H1 (cell line): ENCODE measurements at regions not wholly inside any gene's neighbourhood (a gene's known extent, or its start where the extent isn't known, plus 50 kb on each side); places are given as distances from the start of the nearest gene placed in this dataset.

Experiments
- ASH2L ChIP-seq: fragments of 200-600, 300-600 bp; sonication (generic); IDR thresholded peaks from one replicate; pipeline ENCODE4 v1.7.1; 2017; ENCODE audit warnings: low read length
- BACH1 ChIP-seq: IDR thresholded peaks from 2 replicates; pipeline ENCODE4 v1.6.1; 2012; ENCODE audit warnings: low read length, improper control_type of control experiment
- BRCA1 ChIP-seq: IDR thresholded peaks from 2 replicates; pipeline ENCODE4 v1.6.1; 2012; ENCODE audit warnings: low read depth, low read length, improper control_type of control experiment
- CBX8 ChIP-seq: fragments of 300-800, 300-1000 bp; sonication (generic); IDR thresholded peaks from 2 replicates; pipeline ENCODE4 v1.7.1; 2016; ENCODE audit warnings: low read depth, low read length, borderline replicate concordance
- CEBPB ChIP-seq: IDR thresholded peaks from 2 replicates; pipeline ENCODE4 v1.6.1; 2012; ENCODE audit warnings: low read depth, low read length
- EGR1 ChIP-seq: IDR thresholded peaks from 2 replicates; pipeline ENCODE4 v1.6.1; 2011; ENCODE audit warnings: low read depth, low read length, borderline replicate concordance
- FOSL1 ChIP-seq: IDR thresholded peaks from 2 replicates; pipeline ENCODE4 v1.6.1; 2011; ENCODE audit warnings: mild to moderate bottlenecking, low read depth, low read length, moderate library complexity; ENCODE audit not compliant: insufficient read depth
- GABPA ChIP-seq: IDR thresholded peaks from 2 replicates; pipeline ENCODE4 v1.6.1; 2011; ENCODE audit warnings: mild to moderate bottlenecking, low read length, moderate library complexity, borderline replicate concordance; ENCODE audit not compliant: insufficient read depth
- HDAC2 ChIP-seq, 2 experiments: fragments of 300-600 bp in 1 of 2; sonication (generic) in 1 of 2; IDR thresholded peaks; 2 replicates each; pipeline ENCODE4 v1.6.1; 2011 to 2012; ENCODE audit warnings: low read depth in 2 of 2, low read length in 2 of 2, mild to moderate bottlenecking in 2 of 2, moderate library complexity in 2 of 2, borderline replicate concordance in 1 of 2, inconsistent platforms in 1 of 2
- KDM5A ChIP-seq: fragments of 200-600 bp; IDR thresholded peaks from 2 replicates; pipeline ENCODE4 v1.7.1; 2012; ENCODE audit warnings: mild to moderate bottlenecking, low read length, inconsistent platforms, mixed read lengths
- NANOG ChIP-seq: IDR thresholded peaks from 2 replicates; pipeline ENCODE4 v1.6.1; 2011; ENCODE audit warnings: low read length, low read depth, mild to moderate bottlenecking, inconsistent platforms; ENCODE audit not compliant: insufficient read depth, poor library complexity, severe bottlenecking
- RAD21 ChIP-seq, 2 experiments: IDR thresholded peaks in 1 of 2; conservative IDR thresholded peaks in 1 of 2; 2 replicates each; pipeline ENCODE4 v1.6.1; 2011; ENCODE audit warnings: low read depth in 2 of 2, low read length in 2 of 2, improper control_type of control experiment in 1 of 2, inconsistent platforms in 1 of 2, mild to moderate bottlenecking in 1 of 2, moderate library complexity in 1 of 2
- RBBP5 ChIP-seq: IDR thresholded peaks from 2 replicates; pipeline ENCODE4 v1.7.1; 2012; ENCODE audit warnings: low read depth, mild to moderate bottlenecking, inconsistent platforms, low read length, moderate library complexity, borderline replicate concordance
- RNF2 ChIP-seq: fragments of 200-900, 300-1000 bp; sonication (generic); IDR thresholded peaks from 2 replicates; pipeline ENCODE4 v1.7.1; 2016; ENCODE audit warnings: borderline replicate concordance, low read depth, mild to moderate bottlenecking, antibody characterized with exemption, low read length; ENCODE audit not compliant: poor library complexity, severe bottlenecking; ENCODE audit errors: missing control alignments
- SIX5 ChIP-seq: IDR thresholded peaks from 2 replicates; pipeline ENCODE4 v1.6.1; 2011; ENCODE audit warnings: mild to moderate bottlenecking, low read depth, low read length
- SRF ChIP-seq: IDR thresholded peaks from 2 replicates; pipeline ENCODE4 v1.6.1; 2011; ENCODE audit warnings: mild to moderate bottlenecking, low read depth, low read length, moderate library complexity
- TEAD4 ChIP-seq: IDR thresholded peaks from 2 replicates; pipeline ENCODE4 v1.6.1; 2012; ENCODE audit warnings: low read depth, low read length, inconsistent platforms, mixed read lengths
- YY1 ChIP-seq: IDR thresholded peaks from 2 replicates; pipeline ENCODE4 v1.6.1; 2011; ENCODE audit warnings: low read depth, mild to moderate bottlenecking, low read length

DNA sequence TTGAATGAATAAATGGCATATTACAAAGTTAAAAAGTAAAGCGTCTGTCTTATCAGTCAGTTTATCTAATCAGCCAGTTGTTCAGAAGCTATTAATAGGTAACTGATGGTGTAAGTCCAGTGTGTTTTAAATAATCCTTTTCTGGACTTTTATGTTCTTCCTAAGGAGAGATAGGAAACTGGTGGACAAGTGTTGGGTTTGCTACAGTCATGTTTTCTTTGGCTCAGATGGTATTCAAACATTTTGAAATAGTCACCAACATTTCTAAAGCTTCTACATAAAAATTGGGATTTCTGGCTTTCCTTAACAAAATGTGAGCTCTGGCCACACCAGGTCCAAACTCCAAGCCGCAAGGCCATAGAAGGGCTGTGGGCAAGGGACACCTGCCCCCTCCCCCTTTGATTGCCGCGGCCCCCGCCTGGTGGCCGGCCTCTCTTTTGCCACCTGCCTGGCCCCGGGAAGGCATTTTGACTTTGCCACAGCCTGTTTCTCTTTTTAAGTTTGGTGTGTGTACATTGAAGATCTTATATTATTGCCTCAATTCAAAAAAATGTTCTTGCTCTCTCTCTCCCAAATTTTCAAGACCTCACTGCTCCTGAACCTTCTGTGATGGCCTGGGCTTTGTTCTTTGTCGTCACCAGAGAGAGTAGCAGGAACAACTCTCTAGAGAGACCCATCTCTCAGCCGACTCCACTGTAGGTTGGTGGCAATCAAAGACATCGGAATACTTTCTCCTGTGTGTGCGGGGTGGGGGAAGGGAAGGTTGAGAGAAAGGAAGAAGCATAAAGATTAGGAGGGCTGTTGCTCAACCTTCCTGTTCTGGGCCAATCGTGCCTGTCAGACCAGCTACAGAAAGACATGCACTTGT is 84.0 kb upstream of the ZNF217 start (continued):
- TF ChIP-seq NANOG (no peak), KDM5A (no peak), BACH1 (no peak), HDAC2 (IDR thresholded peaks at IDR 0.05; ENCODE audit: borderline replicate concordance in 1 of 2, low read depth in 2 of 2, low read length in 2 of 2) (no peak), ASH2L (peak; percentile 73), FOSL1 (no peak), CEBPB (peak; percentile 85), RAD21 (IDR thresholded peaks at IDR 0.05 in 1 of 2, conservative IDR thresholded peaks at IDR 0.05 in 1 of 2; ENCODE audit: low read depth in 2 of 2, low read length in 2 of 2) (0 out of 4 replicates have a peak, but pooled peaks of 1 of the 2 experiments have one; percentile 0), RNF2 (no peak), SRF (no peak), EGR1 (no peak), SIX5 (no peak), RBBP5 (peak; percentile 47; the same call in 1 of the 2 replicates), CBX8 (no peak), TEAD4 (no peak), GABPA (no peak), YY1 (no peak), BRCA1 (no peak)
